ENCODE measurements at regions not wholly inside any gene's neighbourhood (a gene's known extent, or its start where the extent isn't known, plus 50 kb on each side); places are given as distances from the start of the nearest gene placed in this dataset.
A peak's percentile ranks its signal among the peaks of the same experiment; 100 is the strongest.

GRCh38 chr18:75739682-75740081 is 312.2 kb upstream of the SMIM21 start:
- Histone ChIP-seq H3K27ac (no peak overlapping the region), H3K4me3 (no peak overlapping the region), H3K27me3 (no peaks in the 10 kb centered on the region), H3K9me3 (peaks cover 0 to 5% of the 10 kb centered on the region in 2 donors), H3K36me3 (no peaks in the 10 kb centered on the region), H3K4me1 (no peaks in the 10 kb centered on the region)
- TF ChIP-seq CTCF (IDR thresholded peaks at IDR 0.05) = no peak
- no peak for DNase-seq
- ATAC-seq = no peak
- intact Hi-C loops (cut with DNase I) = no loop called here

GRCh38 chr18:75735291-75735690 is 307.8 kb upstream of the SMIM21 start:
- DNase-seq (no peak), ATAC-seq (no peak)
- Histone ChIP-seq H3K27ac (no peak overlapping the region), H3K4me1 (no peaks in the 10 kb centered on the region), H3K27me3 (no peaks in the 10 kb centered on the region), H3K4me3 (no peak overlapping the region), H3K36me3 (no peaks in the 10 kb centered on the region), H3K9me3 (peaks cover 0 to 5% of the 10 kb centered on the region in 2 donors)
- no peak for TF ChIP-seq CTCF (IDR thresholded peaks at IDR 0.05)
- intact Hi-C loops (cut with DNase I) = no loop called here

GRCh38 chr18:75730249-75730648 is 302.7 kb upstream of the SMIM21 start:
- intact Hi-C loops (cut with DNase I) = no loop called here
- H3K9me3 ChIP-seq = no peaks in the 10 kb centered on the region
- no peak for TF ChIP-seq CTCF (IDR thresholded peaks at IDR 0.05)
- no peak overlapping the region for H3K27ac ChIP-seq
- no peaks in the 10 kb centered on the region for H3K36me3 ChIP-seq
- ATAC-seq = no peak
- no peaks in the 10 kb centered on the region for H3K4me1 ChIP-seq
- DNase-seq = no peak
- H3K27me3 ChIP-seq = no peaks in the 10 kb centered on the region
- H3K4me3 ChIP-seq = no peak overlapping the region

- intact Hi-C loops (cut with DNase I) = no loop called here
- Histone ChIP-seq H3K27me3 (peaks cover 0 to 4% of the 10 kb centered on the region in 2 donors), H3K4me3 (no peak overlapping the region), H3K9me3 (no peaks in the 10 kb centered on the region), H3K4me1 (no peaks in the 10 kb centered on the region), H3K36me3 (no peaks in the 10 kb centered on the region), H3K27ac (no peak overlapping the region)
- no peak for TF ChIP-seq CTCF (IDR thresholded peaks at IDR 0.05)
- DNase-seq (no peak), ATAC-seq (no peak)
These were observed 301.1 kb upstream of the SMIM21 start for GRCh38 chr18:75728621-75729020.

- Histone ChIP-seq H3K9me3 (no peaks in the 10 kb centered on the region), H3K36me3 (no peaks in the 10 kb centered on the region), H3K4me3 (no peak overlapping the region), H3K27ac (no peak overlapping the region), H3K27me3 (peaks cover 0 to 4% of the 10 kb centered on the region in 2 donors), H3K4me1 (no peaks in the 10 kb centered on the region)
- TF ChIP-seq CTCF (IDR thresholded peaks at IDR 0.05) = peak; percentile 25 to 28
- intact Hi-C loops (cut with DNase I) = no loop called here
- DNase-seq = peak in 1 of 4 donors; percentile 20
- peak; percentile 58 for ATAC-seq
These were observed 300.0 kb upstream of the SMIM21 start for GRCh38 chr18:75727456-75727855.
